ENCODE measurements at regions not wholly inside any gene's neighbourhood (a gene's known extent, or its start where the extent isn't known, plus 50 kb on each side); places are given as distances from the start of the nearest gene placed in this dataset.

- DNase-seq: no peak
- intact Hi-C loops (cut with DNase I): no loop called here
- no peak overlapping the region for H3K4me3 ChIP-seq (replicated peaks in 1 of 3)
- no peaks in the 10 kb centered on the region for H3K4me1 ChIP-seq
- no peaks in the 10 kb centered on the region for H3K27me3 ChIP-seq
- H3K9me3 ChIP-seq: no peaks in the 10 kb centered on the region
- no peak for TF ChIP-seq POLR2A (IDR thresholded peaks at IDR 0.05)
- TF ChIP-seq, protein P1, sequence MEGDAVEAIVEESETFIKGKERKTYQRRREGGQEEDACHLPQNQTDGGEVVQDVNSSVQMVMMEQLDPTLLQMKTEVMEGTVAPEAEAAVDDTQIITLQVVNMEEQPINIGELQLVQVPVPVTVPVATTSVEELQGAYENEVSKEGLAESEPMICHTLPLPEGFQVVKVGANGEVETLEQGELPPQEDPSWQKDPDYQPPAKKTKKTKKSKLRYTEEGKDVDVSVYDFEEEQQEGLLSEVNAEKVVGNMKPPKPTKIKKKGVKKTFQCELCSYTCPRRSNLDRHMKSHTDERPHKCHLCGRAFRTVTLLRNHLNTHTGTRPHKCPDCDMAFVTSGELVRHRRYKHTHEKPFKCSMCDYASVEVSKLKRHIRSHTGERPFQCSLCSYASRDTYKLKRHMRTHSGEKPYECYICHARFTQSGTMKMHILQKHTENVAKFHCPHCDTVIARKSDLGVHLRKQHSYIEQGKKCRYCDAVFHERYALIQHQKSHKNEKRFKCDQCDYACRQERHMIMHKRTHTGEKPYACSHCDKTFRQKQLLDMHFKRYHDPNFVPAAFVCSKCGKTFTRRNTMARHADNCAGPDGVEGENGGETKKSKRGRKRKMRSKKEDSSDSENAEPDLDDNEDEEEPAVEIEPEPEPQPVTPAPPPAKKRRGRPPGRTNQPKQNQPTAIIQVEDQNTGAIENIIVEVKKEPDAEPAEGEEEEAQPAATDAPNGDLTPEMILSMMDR (IDR thresholded peaks at IDR 0.05): no peak
- 88 to 93% methylated on average over 6 of the region's 6 CpGs for WGBS, 2 donors
- H3K36me3 ChIP-seq: no peaks in the 10 kb centered on the region
- H3K27ac ChIP-seq: no peak overlapping the region
Observed at GRCh38 chr18:61173554-61173953, 159.7 kb upstream of the CDH20 start.

DNA sequence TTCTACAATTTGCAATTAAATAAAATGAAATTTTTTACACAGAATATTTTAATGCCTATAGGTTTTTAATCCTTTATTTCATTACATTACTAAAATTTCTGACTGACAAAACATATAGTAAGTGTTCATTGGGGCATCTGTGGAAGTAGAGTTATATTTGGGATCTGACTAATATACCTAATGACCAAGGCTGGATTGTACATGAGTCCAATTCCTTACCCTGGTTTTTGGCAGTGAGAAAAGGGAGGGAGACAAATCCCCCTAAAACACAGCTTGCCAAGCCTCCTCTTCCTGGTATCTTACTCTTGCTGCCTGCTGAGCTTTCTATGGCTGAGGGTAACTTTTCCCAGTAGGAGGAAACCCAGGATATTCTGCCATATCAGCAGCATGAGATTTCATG lies 149.4 kb upstream of the CDH20 start:
- intact Hi-C loops (cut with DNase I): no loop called here
- Histone ChIP-seq H3K27ac (no peak overlapping the region), H3K36me3 (no peaks in the 10 kb centered on the region), H3K9me3 (no peaks in the 10 kb centered on the region), H3K4me1 (no peaks in the 10 kb centered on the region), H3K4me3 (replicated peaks in 1 of 3) (no peak overlapping the region), H3K27me3 (no peaks in the 10 kb centered on the region)
- DNase-seq: no peak
- no peak for TF ChIP-seq POLR2A (IDR thresholded peaks at IDR 0.05)
- TF ChIP-seq, protein P1 (IDR thresholded peaks at IDR 0.05): no peak

DNA sequence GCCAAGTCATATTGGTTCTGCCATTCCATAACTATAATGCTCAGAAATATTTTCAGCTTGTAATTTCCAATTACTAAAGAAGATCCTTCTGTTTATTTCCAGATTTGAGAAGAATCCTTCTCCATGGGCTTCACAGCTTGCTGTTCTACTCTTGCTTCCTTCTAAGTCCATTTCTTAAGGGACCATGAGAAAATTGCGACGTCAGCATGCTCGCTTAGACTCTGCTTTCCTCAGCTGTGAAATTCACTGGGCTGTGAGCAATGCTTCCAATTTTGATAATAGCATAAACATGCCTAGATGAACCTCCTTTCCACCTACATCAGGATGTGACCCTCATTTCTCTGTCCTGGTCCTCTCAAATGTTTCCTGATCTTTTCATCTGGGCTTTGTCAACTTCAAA lies 145.3 kb upstream of the CDH20 start:
- Histone ChIP-seq H3K27ac (no peak overlapping the region), H3K9me3 (no peaks in the 10 kb centered on the region), H3K4me3 (replicated peaks in 1 of 3) (no peak overlapping the region), H3K27me3 (no peaks in the 10 kb centered on the region), H3K4me1 (no peaks in the 10 kb centered on the region), H3K36me3 (no peaks in the 10 kb centered on the region)
- TF ChIP-seq POLR2A (IDR thresholded peaks at IDR 0.05): no peak
- TF ChIP-seq, protein P1 (IDR thresholded peaks at IDR 0.05): no peak
- intact Hi-C loops (cut with DNase I): no loop called here
- 88 to 94% methylated on average over 3 of the region's 3 CpGs for WGBS, 2 donors
- DNase-seq: no peak

- Histone ChIP-seq H3K4me3 (replicated peaks in 1 of 3) (no peak overlapping the region), H3K36me3 (no peaks in the 10 kb centered on the region), H3K27me3 (no peaks in the 10 kb centered on the region), H3K9me3 (no peaks in the 10 kb centered on the region), H3K4me1 (no peaks in the 10 kb centered on the region), H3K27ac (no peak overlapping the region)
- TF ChIP-seq, protein P1 (IDR thresholded peaks at IDR 0.05): no peak
- no peak for TF ChIP-seq POLR2A (IDR thresholded peaks at IDR 0.05)
- intact Hi-C loops (cut with DNase I): no loop called here
- WGBS, 2 donors: 76 to 82% methylated on average over 3 of the region's 3 CpGs
- DNase-seq: no peak
Observed at GRCh38 chr18:61189376-61189775, 143.9 kb upstream of the CDH20 start.

DNA sequence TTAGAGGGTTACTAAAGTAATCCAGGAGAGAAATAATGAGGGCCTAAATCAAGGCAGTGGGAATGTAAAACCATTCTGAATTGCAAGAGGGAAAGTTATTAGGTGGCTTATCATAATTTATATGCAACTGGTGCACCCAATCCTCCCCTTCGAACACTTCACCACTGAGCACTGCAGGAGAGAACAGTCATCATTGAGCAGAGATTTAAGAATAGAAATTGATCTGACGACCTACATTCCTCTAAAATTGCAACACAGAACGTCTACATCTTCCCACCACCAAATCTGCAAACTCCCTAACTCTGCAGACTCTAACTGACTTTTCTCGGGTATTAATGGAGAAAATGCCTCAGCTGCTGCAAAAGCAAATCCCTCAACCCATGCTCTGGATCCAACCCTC lies 138.5 kb upstream of the CDH20 start:
- Histone ChIP-seq H3K36me3 (no peaks in the 10 kb centered on the region), H3K4me3 (replicated peaks in 1 of 3) (no peak overlapping the region), H3K9me3 (no peaks in the 10 kb centered on the region), H3K27ac (no peak overlapping the region), H3K4me1 (no peaks in the 10 kb centered on the region), H3K27me3 (no peaks in the 10 kb centered on the region)
- intact Hi-C loops (cut with DNase I): no loop called here
- WGBS, 2 donors: 78 to 80% methylated on average over 4 of the region's 4 CpGs
- DNase-seq: no peak
- TF ChIP-seq, protein P1 (IDR thresholded peaks at IDR 0.05): no peak
- no peak for TF ChIP-seq POLR2A (IDR thresholded peaks at IDR 0.05)
